SU-DHL-6 (cell line): ENCODE measurements at regions not wholly inside any gene's neighbourhood (a gene's known extent, or its start where the extent isn't known, plus 50 kb on each side); places are given as distances from the start of the nearest gene placed in this dataset.

Source experiments
- EZH2phosphoT487 ChIP-seq: fragments of 200-600 bp; sonication (generic), shearing (Covaris generic); conservative IDR thresholded peaks from 2 replicates; pipeline ENCODE4 v1.6.1; 2018; ENCODE audit warnings: mild to moderate bottlenecking, antibody characterized with exemption, low read length, moderate library complexity, mixed read lengths
- TF ChIP-seq, protein P1 (sequence below): fragments of 200-600 bp; sonication (generic); IDR thresholded peaks from one replicate; pipeline ENCODE4 v1.5.1; 2017; ENCODE audit warnings: antibody characterized with exemption, mild to moderate bottlenecking, low read length, moderate library complexity; ENCODE audit not compliant: insufficient read depth, poor library complexity, severe bottlenecking

DNA sequence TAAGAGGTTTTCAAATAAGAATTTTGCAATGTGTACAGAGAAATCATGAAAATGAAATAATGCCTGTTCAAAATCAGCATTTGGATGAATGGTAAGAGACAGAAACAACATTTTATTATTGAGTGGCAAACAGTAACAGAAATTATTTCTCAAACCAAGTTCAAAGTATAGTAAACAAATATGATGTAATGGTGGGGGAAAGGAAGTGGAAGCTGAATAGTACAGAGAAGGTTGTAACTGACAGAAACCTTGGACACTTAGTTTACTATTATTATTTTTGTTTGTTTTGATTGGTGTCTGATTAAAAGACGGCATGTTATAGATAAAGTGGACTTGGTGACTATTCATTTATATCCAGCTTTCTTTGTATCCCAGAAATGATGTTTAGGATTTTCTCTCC is 1637.4 kb upstream of the ACVR2A start:
- TF ChIP-seq, protein P1, sequence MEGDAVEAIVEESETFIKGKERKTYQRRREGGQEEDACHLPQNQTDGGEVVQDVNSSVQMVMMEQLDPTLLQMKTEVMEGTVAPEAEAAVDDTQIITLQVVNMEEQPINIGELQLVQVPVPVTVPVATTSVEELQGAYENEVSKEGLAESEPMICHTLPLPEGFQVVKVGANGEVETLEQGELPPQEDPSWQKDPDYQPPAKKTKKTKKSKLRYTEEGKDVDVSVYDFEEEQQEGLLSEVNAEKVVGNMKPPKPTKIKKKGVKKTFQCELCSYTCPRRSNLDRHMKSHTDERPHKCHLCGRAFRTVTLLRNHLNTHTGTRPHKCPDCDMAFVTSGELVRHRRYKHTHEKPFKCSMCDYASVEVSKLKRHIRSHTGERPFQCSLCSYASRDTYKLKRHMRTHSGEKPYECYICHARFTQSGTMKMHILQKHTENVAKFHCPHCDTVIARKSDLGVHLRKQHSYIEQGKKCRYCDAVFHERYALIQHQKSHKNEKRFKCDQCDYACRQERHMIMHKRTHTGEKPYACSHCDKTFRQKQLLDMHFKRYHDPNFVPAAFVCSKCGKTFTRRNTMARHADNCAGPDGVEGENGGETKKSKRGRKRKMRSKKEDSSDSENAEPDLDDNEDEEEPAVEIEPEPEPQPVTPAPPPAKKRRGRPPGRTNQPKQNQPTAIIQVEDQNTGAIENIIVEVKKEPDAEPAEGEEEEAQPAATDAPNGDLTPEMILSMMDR, result no peak
- TF ChIP-seq EZH2phosphoT487, result no peak
